Aorta (tissue), 5 donors: ENCODE measurements at regions not wholly inside any gene's neighbourhood (a gene's known extent, or its start where the extent isn't known, plus 50 kb on each side); places are given as distances from the start of the nearest gene placed in this dataset.

Source experiments
- ATAC-seq: fragments of 200-7000 bp; cut with Tn5 transposase; one replicate; pipeline ENCODE4 v1.9.1; 2022; ENCODE audit warnings: moderate library complexity; ENCODE audit not compliant: low FRiP score
- DNase-seq, 2 donors: peaks; one replicate each; pipeline ENCODE4 v3.0.0-alpha.2; 2020
- H3K27ac ChIP-seq, 2 donors: one replicate each; pipeline ENCODE4 v1.5.1; 2013; ENCODE audit warnings: low read length in 2 of 2, mild to moderate bottlenecking in 2 of 2, moderate library complexity in 2 of 2, control low read depth in 1 of 2, inconsistent platforms in 1 of 2, low read depth in 1 of 2
- H3K27me3 ChIP-seq, 2 donors: one replicate each; pipeline ENCODE4 v1.6.1; 2013; ENCODE audit warnings: control low read depth in 1 of 2, low read length in 1 of 2, mild to moderate bottlenecking in 1 of 2, moderate library complexity in 1 of 2; ENCODE audit not compliant: insufficient read depth in 2 of 2, control insufficient read depth in 1 of 2
- H3K36me3 ChIP-seq, 2 donors: one replicate each; pipeline ENCODE4 v1.6.1; 2013; ENCODE audit warnings: control low read depth in 1 of 2, low read length in 1 of 2, mild to moderate bottlenecking in 1 of 2; ENCODE audit not compliant: insufficient read depth in 2 of 2, control insufficient read depth in 1 of 2
- H3K4me1 ChIP-seq, 2 donors: one replicate each; pipeline ENCODE4 v1.6.1; 2013; ENCODE audit warnings: low read length in 2 of 2, control low read depth in 1 of 2, mild to moderate bottlenecking in 1 of 2, moderate library complexity in 1 of 2; ENCODE audit not compliant: insufficient read depth in 2 of 2, control insufficient read depth in 1 of 2
- H3K4me3 ChIP-seq, 2 donors: one replicate each; pipeline ENCODE4 v1.5.1; 2013; ENCODE audit warnings: low read length in 2 of 2, control low read depth in 1 of 2, mild to moderate bottlenecking in 1 of 2
- H3K9me3 ChIP-seq: one replicate; pipeline ENCODE4 v1.6.1; 2013; ENCODE audit warnings: mild to moderate bottlenecking, low read length; ENCODE audit not compliant: control insufficient read depth
- WGBS, 2 donors: extraction: QIAGEN DNeasy Blood & Tissue Kit; methylation state at CpG; one replicate each; pipeline ENCODE4 v1.1.7; 2013; 5-methylcytosine and 5-hydroxymethylcytosine counted together
- intact Hi-C, 2 donors: fragments of 100-400 bp; cut with DNase I; formaldehyde crosslinking; loops; one replicate each; pipeline versions ENCODE4 v1.14.2 to v1.15.0; 2022
- donor health status: healthy with polysubstance abuse.
- donor health status: Bipolar disorder and iron deficiency.
- donor health status: DM: no; HTN: no; CAD: no.
- donor health status: DM: no; HTN: no; CAD: no.
- donor health status: DM: yes; HTN: yes; CAD: no.

- ATAC-seq (no peak), DNase-seq (no peak)
- no peaks in the 10 kb centered on the region for H3K4me1 ChIP-seq
- H3K9me3 ChIP-seq = no peaks in the 10 kb centered on the region
- intact Hi-C loops = no loop called here
- WGBS, 2 donors = 94 to 95% methylated on average over 2 of the region's 2 CpGs
- H3K36me3 ChIP-seq = no peaks in the 10 kb centered on the region
- H3K27ac ChIP-seq = no peak overlapping the region
- H3K4me3 ChIP-seq = no peak overlapping the region
- H3K27me3 ChIP-seq = no peaks in the 10 kb centered on the region
Observed at GRCh38 chr17:53574038-53574437, 248.7 kb upstream of the KIF2B start.

GRCh38 chr17:53571342-53571741 is 251.4 kb upstream of the KIF2B start:
- Histone ChIP-seq H3K36me3 (no peaks in the 10 kb centered on the region), H3K27ac (no peak overlapping the region), H3K27me3 (no peaks in the 10 kb centered on the region), H3K4me1 (no peaks in the 10 kb centered on the region), H3K9me3 (no peaks in the 10 kb centered on the region), H3K4me3 (no peak overlapping the region)
- 42 to 55% methylated on average over 2 of the region's 2 CpGs for WGBS, 2 donors
- ATAC-seq = no peak
- intact Hi-C loops = no loop called here
- DNase-seq = no peak

- no peak for DNase-seq
- Histone ChIP-seq H3K27me3 (no peaks in the 10 kb centered on the region), H3K4me1 (no peaks in the 10 kb centered on the region), H3K9me3 (no peaks in the 10 kb centered on the region), H3K27ac (no peak overlapping the region), H3K4me3 (no peak overlapping the region), H3K36me3 (no peaks in the 10 kb centered on the region)
- ATAC-seq = no peak
- intact Hi-C loops = no loop called here
Observed at GRCh38 chr17:53570731-53571130, 252.0 kb upstream of the KIF2B start.

- no peak overlapping the region for H3K27ac ChIP-seq
- intact Hi-C loops = no loop called here
- DNase-seq (no peak), ATAC-seq (no peak)
- H3K4me1 ChIP-seq = no peaks in the 10 kb centered on the region
- no peaks in the 10 kb centered on the region for H3K27me3 ChIP-seq
- no peaks in the 10 kb centered on the region for H3K36me3 ChIP-seq
- no peaks in the 10 kb centered on the region for H3K9me3 ChIP-seq
- no peak overlapping the region for H3K4me3 ChIP-seq
- 32 to 70% methylated on average over 1 of the region's 1 CpG for WGBS, 2 donors
Observed at GRCh38 chr17:53560953-53561352, 261.8 kb upstream of the KIF2B start.

- no peak overlapping the region for H3K4me3 ChIP-seq
- intact Hi-C loops = no loop called here
- no peak for ATAC-seq
- WGBS, 2 donors = 60 to 66% methylated on average over 4 of the region's 4 CpGs
- no peak overlapping the region for H3K27ac ChIP-seq
- H3K36me3 ChIP-seq = no peaks in the 10 kb centered on the region
- peaks cover 0 to 2% of the 10 kb centered on the region in 2 donors for H3K4me1 ChIP-seq
- H3K27me3 ChIP-seq = no peaks in the 10 kb centered on the region
- no peak for DNase-seq
- no peaks in the 10 kb centered on the region for H3K9me3 ChIP-seq
Observed at GRCh38 chr17:53548252-53548651, 274.5 kb upstream of the KIF2B start.

GRCh38 chr17:53543472-53543871 is 279.3 kb upstream of the KIF2B start:
- Histone ChIP-seq H3K9me3 (no peaks in the 10 kb centered on the region), H3K27me3 (no peaks in the 10 kb centered on the region), H3K36me3 (no peaks in the 10 kb centered on the region), H3K4me1 (peaks cover 0 to 2% of the 10 kb centered on the region in 2 donors), H3K27ac (no peak overlapping the region), H3K4me3 (no peak overlapping the region)
- DNase-seq = no peak
- ATAC-seq = no peak
- intact Hi-C loops = no loop called here
- WGBS, 2 donors = 3 to 4% methylated on average over 4 of the region's 4 CpGs

GRCh38 chr17:53538129-53538617 is 284.6 kb upstream of the KIF2B start:
- DNase-seq (no peak), ATAC-seq (no peak)
- WGBS, 2 donors = 88 to 95% methylated on average over 2 of the region's 2 CpGs
- no peak overlapping the region for H3K27ac ChIP-seq
- no peaks in the 10 kb centered on the region for H3K4me1 ChIP-seq
- no peaks in the 10 kb centered on the region for H3K27me3 ChIP-seq
- no peak overlapping the region for H3K4me3 ChIP-seq
- H3K9me3 ChIP-seq = no peaks in the 10 kb centered on the region
- H3K36me3 ChIP-seq = no peaks in the 10 kb centered on the region
- intact Hi-C loops = no loop called here

- intact Hi-C loops = no loop called here
- Histone ChIP-seq H3K4me3 (no peak overlapping the region), H3K9me3 (no peaks in the 10 kb centered on the region), H3K4me1 (no peaks in the 10 kb centered on the region), H3K36me3 (no peaks in the 10 kb centered on the region), H3K27ac (no peak overlapping the region), H3K27me3 (no peaks in the 10 kb centered on the region)
- DNase-seq (no peak), ATAC-seq (no peak)
Observed at GRCh38 chr17:53527473-53527872, 295.3 kb upstream of the KIF2B start.

- ATAC-seq (no peak), DNase-seq (no peak)
- Histone ChIP-seq H3K9me3 (no peaks in the 10 kb centered on the region), H3K36me3 (no peaks in the 10 kb centered on the region), H3K27me3 (no peaks in the 10 kb centered on the region), H3K4me3 (no peak overlapping the region), H3K4me1 (no peaks in the 10 kb centered on the region), H3K27ac (no peak overlapping the region)
- intact Hi-C loops = no loop called here
- 59 to 67% methylated on average over 2 of the region's 2 CpGs for WGBS, 2 donors
Observed at GRCh38 chr17:53525590-53525989, 297.1 kb upstream of the KIF2B start.
